ENCODE measurements at regions not wholly inside any gene's neighbourhood (a gene's known extent, or its start where the extent isn't known, plus 50 kb on each side); places are given as distances from the start of the nearest gene placed in this dataset.

DNA sequence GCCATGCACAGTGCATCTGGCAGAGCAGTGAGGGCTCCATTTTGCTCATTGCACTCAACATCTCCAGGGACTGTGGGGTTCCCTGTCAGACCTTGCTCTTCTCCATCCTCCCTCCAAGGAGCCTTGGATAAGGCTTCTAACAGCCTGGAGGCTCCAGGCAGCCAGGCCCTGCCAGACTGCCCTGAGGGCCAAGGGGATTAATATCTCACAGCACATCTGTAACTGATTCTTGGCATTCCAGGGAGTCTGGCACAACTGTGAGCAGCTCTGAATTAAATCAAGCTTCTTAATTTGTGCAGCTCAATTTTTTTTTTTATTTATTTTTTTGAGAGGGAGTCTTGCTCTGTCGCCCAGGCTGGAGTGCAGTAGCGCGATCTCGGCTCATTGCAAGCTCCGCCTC lies 224.5 kb upstream of the PGRMC2 start:
- intact Hi-C loops (cut with DNase I) = no loop called here
- DNase-seq (no peak), FAIRE-seq (no peak)
- no peaks in the 10 kb centered on the region for H3K27me3 ChIP-seq (ENCODE audit: control insufficient read depth, insufficient read depth, low read length)
- TF ChIP-seq, protein P1, sequence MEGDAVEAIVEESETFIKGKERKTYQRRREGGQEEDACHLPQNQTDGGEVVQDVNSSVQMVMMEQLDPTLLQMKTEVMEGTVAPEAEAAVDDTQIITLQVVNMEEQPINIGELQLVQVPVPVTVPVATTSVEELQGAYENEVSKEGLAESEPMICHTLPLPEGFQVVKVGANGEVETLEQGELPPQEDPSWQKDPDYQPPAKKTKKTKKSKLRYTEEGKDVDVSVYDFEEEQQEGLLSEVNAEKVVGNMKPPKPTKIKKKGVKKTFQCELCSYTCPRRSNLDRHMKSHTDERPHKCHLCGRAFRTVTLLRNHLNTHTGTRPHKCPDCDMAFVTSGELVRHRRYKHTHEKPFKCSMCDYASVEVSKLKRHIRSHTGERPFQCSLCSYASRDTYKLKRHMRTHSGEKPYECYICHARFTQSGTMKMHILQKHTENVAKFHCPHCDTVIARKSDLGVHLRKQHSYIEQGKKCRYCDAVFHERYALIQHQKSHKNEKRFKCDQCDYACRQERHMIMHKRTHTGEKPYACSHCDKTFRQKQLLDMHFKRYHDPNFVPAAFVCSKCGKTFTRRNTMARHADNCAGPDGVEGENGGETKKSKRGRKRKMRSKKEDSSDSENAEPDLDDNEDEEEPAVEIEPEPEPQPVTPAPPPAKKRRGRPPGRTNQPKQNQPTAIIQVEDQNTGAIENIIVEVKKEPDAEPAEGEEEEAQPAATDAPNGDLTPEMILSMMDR (IDR thresholded peaks at IDR 0.05; ENCODE audit: borderline replicate concordance, extremely low read depth, insufficient read depth) = no peak
- H3K27ac ChIP-seq (ENCODE audit: low read depth in 2 of 2, low read length in 2 of 2) = no peak overlapping the region
- H3K9ac ChIP-seq (ENCODE audit: low read length in 3 of 3) = no peak overlapping the region
- H3K4me1 ChIP-seq (ENCODE audit: control insufficient read depth in 2 of 3, insufficient read depth in 2 of 3, low read depth in 1 of 3, low read length in 3 of 3) = peaks cover 0 to 2% (median 0%) of the 10 kb centered on the region in 3 donors
- no peaks in the 10 kb centered on the region for H3K36me3 ChIP-seq (ENCODE audit: control insufficient read depth in 2 of 3, insufficient read depth in 3 of 3, low read length in 3 of 3)
- H3K4me3 ChIP-seq (ENCODE audit: low read length in 3 of 3) = no peak overlapping the region
- H3K9me3 ChIP-seq (ENCODE audit: control insufficient read depth in 2 of 3, insufficient read depth in 1 of 3, low read length in 3 of 3) = no peaks in the 10 kb centered on the region

DNA sequence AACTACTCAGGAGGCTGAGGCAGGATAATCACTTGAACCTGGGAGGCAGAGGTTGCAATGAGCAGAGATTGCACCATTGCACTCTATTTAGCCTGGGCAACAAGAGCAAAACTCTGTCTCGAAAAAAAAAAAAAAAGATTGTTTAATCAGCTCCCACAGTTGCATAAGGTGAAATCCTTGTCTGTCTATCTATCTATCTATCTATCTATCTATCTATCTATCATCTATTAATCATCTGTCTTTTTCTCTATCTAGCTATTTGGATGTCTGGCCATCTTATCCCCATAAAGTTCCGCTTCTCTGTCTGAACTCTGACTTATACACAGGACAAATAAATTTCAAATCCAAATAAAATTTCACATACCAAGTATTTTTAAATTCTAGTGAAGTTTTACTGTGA lies 223.2 kb upstream of the PGRMC2 start:
- H3K9me3 ChIP-seq (ENCODE audit: control insufficient read depth in 2 of 3, insufficient read depth in 1 of 3, low read length in 3 of 3) = no peaks in the 10 kb centered on the region
- TF ChIP-seq, protein P1 (IDR thresholded peaks at IDR 0.05; ENCODE audit: borderline replicate concordance, extremely low read depth, insufficient read depth) = no peak
- DNase-seq = no peak
- no peaks in the 10 kb centered on the region for H3K36me3 ChIP-seq (ENCODE audit: control insufficient read depth in 2 of 3, insufficient read depth in 3 of 3, low read length in 3 of 3)
- no peak overlapping the region for H3K9ac ChIP-seq (ENCODE audit: low read length in 3 of 3)
- H3K27me3 ChIP-seq (ENCODE audit: control insufficient read depth, insufficient read depth, low read length) = no peaks in the 10 kb centered on the region
- FAIRE-seq = no peak
- H3K27ac ChIP-seq (ENCODE audit: low read depth in 2 of 2, low read length in 2 of 2) = no peak overlapping the region
- H3K4me1 ChIP-seq (ENCODE audit: control insufficient read depth in 2 of 3, insufficient read depth in 2 of 3, low read depth in 1 of 3, low read length in 3 of 3) = peaks cover 0 to 2% (median 0%) of the 10 kb centered on the region in 3 donors
- intact Hi-C loops (cut with DNase I) = no loop called here
- no peak overlapping the region for H3K4me3 ChIP-seq (ENCODE audit: low read length in 3 of 3)

DNA sequence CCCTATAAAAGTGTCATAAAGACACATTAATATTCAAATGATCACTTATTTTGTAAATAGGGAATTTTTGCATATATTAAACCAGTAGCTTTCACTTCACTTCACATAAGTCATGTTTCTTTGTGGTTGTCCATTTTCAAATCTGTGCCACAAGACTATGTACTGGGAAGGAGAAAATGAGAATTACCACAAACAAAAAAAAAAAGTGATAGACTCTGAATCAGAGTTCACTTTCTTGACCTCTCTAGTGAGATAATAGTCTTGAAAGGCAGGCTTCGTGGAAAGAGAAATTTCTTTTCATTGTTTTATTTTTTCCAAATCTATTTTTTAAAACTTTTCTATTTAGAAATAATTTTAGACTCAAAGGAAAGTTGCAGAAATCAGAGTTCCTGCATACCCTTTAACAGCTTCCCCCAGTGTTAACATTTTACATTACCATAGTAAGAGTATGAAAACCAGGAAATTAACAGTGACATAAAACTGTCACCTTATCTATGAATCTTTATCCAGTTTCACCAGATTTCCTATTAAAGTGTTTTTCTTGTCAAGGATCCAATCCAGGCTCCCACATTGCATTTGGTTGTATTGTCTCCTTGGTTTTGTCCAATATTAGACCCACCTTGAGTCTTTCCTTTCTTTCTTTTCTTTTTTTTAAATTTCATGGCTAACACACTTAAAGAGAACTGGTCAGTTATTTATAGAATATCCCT lies 215.4 kb upstream of the PGRMC2 start:
- no peak overlapping the region for H3K4me3 ChIP-seq (ENCODE audit: low read length in 3 of 3)
- FAIRE-seq (no peak), DNase-seq (peak in 1 of 5 donors; percentile 45)
- no peaks in the 10 kb centered on the region for H3K27me3 ChIP-seq (ENCODE audit: control insufficient read depth, insufficient read depth, low read length)
- no peak overlapping the region for H3K9ac ChIP-seq (ENCODE audit: low read length in 3 of 3)
- H3K27ac ChIP-seq (ENCODE audit: low read depth in 2 of 2, low read length in 2 of 2) = no peak overlapping the region
- intact Hi-C loops (cut with DNase I) = no loop called here
- H3K9me3 ChIP-seq (ENCODE audit: control insufficient read depth in 2 of 3, insufficient read depth in 1 of 3, low read length in 3 of 3) = no peaks in the 10 kb centered on the region
- H3K36me3 ChIP-seq (ENCODE audit: control insufficient read depth in 2 of 3, insufficient read depth in 3 of 3, low read length in 3 of 3) = no peaks in the 10 kb centered on the region
- H3K4me1 ChIP-seq (ENCODE audit: control insufficient read depth in 2 of 3, insufficient read depth in 2 of 3, low read depth in 1 of 3, low read length in 3 of 3) = no peaks in the 10 kb centered on the region
- TF ChIP-seq, protein P1 (IDR thresholded peaks at IDR 0.05; ENCODE audit: borderline replicate concordance, extremely low read depth, insufficient read depth) = no peak

DNA sequence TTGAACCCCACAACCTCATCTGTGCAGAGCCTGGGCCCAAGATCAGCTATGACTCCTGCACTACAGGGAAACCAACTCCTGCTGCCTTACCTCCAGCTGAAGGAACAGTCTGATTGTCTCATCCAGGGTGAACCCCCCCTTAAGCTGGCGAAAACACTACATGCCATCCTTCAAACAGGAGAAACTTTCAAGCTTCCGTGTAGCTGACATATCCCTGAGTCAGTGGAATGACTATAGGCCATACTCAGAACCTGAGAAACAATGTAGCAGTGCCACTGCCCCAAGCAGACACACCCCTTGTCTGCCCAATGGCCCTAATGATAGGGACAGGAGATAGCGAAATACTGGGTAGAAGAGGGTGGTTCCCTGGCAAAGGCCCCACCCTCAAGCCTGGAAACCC lies 213.6 kb upstream of the PGRMC2 start:
- Histone ChIP-seq H3K4me3 (ENCODE audit: low read length in 3 of 3) (no peak overlapping the region), H3K36me3 (ENCODE audit: control insufficient read depth in 2 of 3, insufficient read depth in 3 of 3, low read length in 3 of 3) (no peaks in the 10 kb centered on the region), H3K27ac (ENCODE audit: low read depth in 2 of 2, low read length in 2 of 2) (no peak overlapping the region), H3K27me3 (ENCODE audit: control insufficient read depth, insufficient read depth, low read length) (no peaks in the 10 kb centered on the region), H3K4me1 (ENCODE audit: control insufficient read depth in 2 of 3, insufficient read depth in 2 of 3, low read depth in 1 of 3, low read length in 3 of 3) (no peaks in the 10 kb centered on the region), H3K9me3 (ENCODE audit: control insufficient read depth in 2 of 3, insufficient read depth in 1 of 3, low read length in 3 of 3) (no peaks in the 10 kb centered on the region), H3K9ac (ENCODE audit: low read length in 3 of 3) (no peak overlapping the region)
- FAIRE-seq (no peak), DNase-seq (no peak)
- TF ChIP-seq, protein P1 (IDR thresholded peaks at IDR 0.05; ENCODE audit: borderline replicate concordance, extremely low read depth, insufficient read depth) = no peak
- intact Hi-C loops (cut with DNase I) = no loop called here
